HL-60/S4 treated with phorbol 12-myristate 13-acetate at 8.2 ng/mL for 4 days and 3 days (cell line): ENCODE measurements at regions not wholly inside any gene's neighbourhood (a gene's known extent, or its start where the extent isn't known, plus 50 kb on each side); places are given as distances from the start of the nearest gene placed in this dataset.
"Not testable (repeated sequence)": the region's sequence is repeated elsewhere in the genome, so short reads cannot be mapped to it uniquely, and the experiment has no call there.

Experiments
- in situ Hi-C: fragments of 300-500 bp; cut with MboI; formaldehyde crosslinking; loops from 2 replicates; pipeline ENCODE4 v1.15.0; 2022; ENCODE audit warnings: low sequenced_read_pairs

GRCh38 chr2:13652531-13653313 is 936.0 kb downstream of the TRIB2 start:
- in situ Hi-C loops, result no loop called here

GRCh38 chr2:13654416-13654815 is 937.7 kb downstream of the TRIB2 start:
- in situ Hi-C loops, result no loop called here

- in situ Hi-C loops, result no loop called here
These were observed 943.5 kb downstream of the TRIB2 start for GRCh38 chr2:13660231-13660630.

GRCh38 chr2:13662055-13662454 is 945.3 kb downstream of the TRIB2 start:
- in situ Hi-C loops, result no loop called here

- in situ Hi-C loops, result no loop called here
These were observed 950.1 kb downstream of the TRIB2 start for GRCh38 chr2:13666582-13667414.

- in situ Hi-C loops, result no loop called here
These were observed 950.6 kb downstream of the TRIB2 start for GRCh38 chr2:13667415-13667757.

GRCh38 chr2:13669607-13670006 is 952.9 kb downstream of the TRIB2 start:
- in situ Hi-C loops, result no loop called here

GRCh38 chr2:13673821-13674220 is 957.1 kb downstream of the TRIB2 start:
- in situ Hi-C loops, result not testable (repeated sequence)

- in situ Hi-C loops, result no loop called here
These were observed 956.2 kb upstream of the LRATD1 start for GRCh38 chr2:13676269-13676668.

- in situ Hi-C loops, result no loop called here
These were observed 950.6 kb upstream of the LRATD1 start for GRCh38 chr2:13681936-13682335.

GRCh38 chr2:13682540-13683272 is 949.8 kb upstream of the LRATD1 start:
- in situ Hi-C loops, result no loop called here

GRCh38 chr2:13686262-13686661 is 946.3 kb upstream of the LRATD1 start:
- in situ Hi-C loops, result no loop called here

- in situ Hi-C loops, result no loop called here
These were observed 937.8 kb upstream of the LRATD1 start for GRCh38 chr2:13694673-13695072.

GRCh38 chr2:13696601-13697000 is 935.9 kb upstream of the LRATD1 start:
- in situ Hi-C loops, result no loop called here

- in situ Hi-C loops, result no loop called here
These were observed 933.7 kb upstream of the LRATD1 start for GRCh38 chr2:13698847-13699246.

GRCh38 chr2:13699939-13700338 is 932.6 kb upstream of the LRATD1 start:
- in situ Hi-C loops, result not testable (repeated sequence)

GRCh38 chr2:13711154-13711553 is 921.4 kb upstream of the LRATD1 start:
- in situ Hi-C loops, result no loop called here

- in situ Hi-C loops, result no loop called here
These were observed 918.1 kb upstream of the LRATD1 start for GRCh38 chr2:13714466-13714865.

GRCh38 chr2:13725945-13726344 is 906.6 kb upstream of the LRATD1 start:
- in situ Hi-C loops, result no loop called here

GRCh38 chr2:13745330-13745729 is 887.2 kb upstream of the LRATD1 start:
- in situ Hi-C loops, result no loop called here

- in situ Hi-C loops, result no loop called here
These were observed 880.6 kb upstream of the LRATD1 start for GRCh38 chr2:13751955-13752354.

GRCh38 chr2:13758412-13758811 is 874.1 kb upstream of the LRATD1 start:
- in situ Hi-C loops, result no loop called here
